GM18498 (cell line): ENCODE measurements at regions not wholly inside any gene's neighbourhood (a gene's known extent, or its start where the extent isn't known, plus 50 kb on each side); places are given as distances from the start of the nearest gene placed in this dataset.

Experiments used
- ATAC-seq: cut with Tn5 transposase; IDR thresholded peaks from one replicate; pipeline ENCODE4 v1.9.1; 2021; ENCODE audit warnings: mild to moderate bottlenecking, moderate library complexity; ENCODE audit not compliant: unreplicated experiment

GRCh38 chr1:87905651-87906050, 577.0 kb downstream of the LMO4 start:
- ATAC-seq, result no peak

GRCh38 chr1:87906078-87906477, 577.4 kb downstream of the LMO4 start:
- ATAC-seq, result no peak

- no peak for ATAC-seq
Measured at GRCh38 chr1:87913361-87913760, 584.7 kb downstream of the LMO4 start.

- ATAC-seq, result no peak
Measured at GRCh38 chr1:87914396-87914795, 585.7 kb downstream of the LMO4 start.

GRCh38 chr1:87915771-87916170, 587.1 kb downstream of the LMO4 start:
- no peak for ATAC-seq

- no peak for ATAC-seq
Measured at GRCh38 chr1:87916965-87917364, 588.3 kb downstream of the LMO4 start.

GRCh38 chr1:87918398-87918797, 589.7 kb downstream of the LMO4 start:
- no peak for ATAC-seq

GRCh38 chr1:87922885-87923284, 594.2 kb downstream of the LMO4 start:
- ATAC-seq, result no peak

- ATAC-seq, result no peak
Measured at GRCh38 chr1:87926131-87926830, 597.6 kb downstream of the LMO4 start.

GRCh38 chr1:87926921-87927320, 598.2 kb downstream of the LMO4 start:
- no peak for ATAC-seq

GRCh38 chr1:87927391-87928280, 599.0 kb downstream of the LMO4 start:
- no peak for ATAC-seq

- no peak for ATAC-seq
Measured at GRCh38 chr1:87928623-87929022, 599.9 kb downstream of the LMO4 start.

GRCh38 chr1:87929906-87930305, 601.2 kb downstream of the LMO4 start:
- no peak for ATAC-seq

GRCh38 chr1:87930796-87931195, 602.1 kb downstream of the LMO4 start:
- no peak for ATAC-seq

- ATAC-seq, result no peak
Measured at GRCh38 chr1:87933171-87933570, 604.5 kb downstream of the LMO4 start.

GRCh38 chr1:87935130-87935529, 606.5 kb downstream of the LMO4 start:
- ATAC-seq, result no peak

- ATAC-seq, result no peak
Measured at GRCh38 chr1:87937831-87938395, 609.2 kb downstream of the LMO4 start.

- no peak for ATAC-seq
Measured at GRCh38 chr1:87938631-87939030, 610.0 kb downstream of the LMO4 start.

- ATAC-seq, result no peak
Measured at GRCh38 chr1:87939444-87939843, 610.8 kb downstream of the LMO4 start.

- no peak for ATAC-seq
Measured at GRCh38 chr1:87940421-87940820, 611.7 kb downstream of the LMO4 start.

GRCh38 chr1:87941337-87941946, 612.8 kb downstream of the LMO4 start:
- no peak for ATAC-seq
